T1000 (cell line): ENCODE measurements at regions not wholly inside any gene's neighbourhood (a gene's known extent, or its start where the extent isn't known, plus 50 kb on each side); places are given as distances from the start of the nearest gene placed in this dataset.

Experiments used
- DNase-seq: peaks from one replicate; lab custom pipeline; 2025; ENCODE audit warnings: mixed read lengths; lab: John Stamatoyannopoulos, UW

DNA sequence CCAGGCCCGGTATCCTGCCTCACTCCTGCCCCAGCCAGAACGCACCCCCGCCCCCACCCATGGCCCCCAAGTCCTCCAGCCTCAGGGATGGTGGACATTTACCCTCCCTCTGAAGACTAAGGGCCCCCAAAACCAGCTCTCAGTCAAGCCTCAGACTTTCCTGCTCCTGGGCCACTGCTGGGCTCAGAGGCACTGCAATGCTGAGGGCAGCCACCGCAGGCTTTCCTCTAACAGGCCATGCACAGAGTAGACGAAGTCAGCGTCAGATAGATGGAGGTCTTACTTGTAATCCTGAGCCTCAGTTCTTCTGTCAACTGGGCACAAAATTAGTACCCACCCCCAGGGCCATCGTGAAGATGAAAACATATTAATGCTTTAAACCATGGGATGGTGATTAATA is 92.6 kb downstream of the TTC32 start:
- no peak for DNase-seq

DNA sequence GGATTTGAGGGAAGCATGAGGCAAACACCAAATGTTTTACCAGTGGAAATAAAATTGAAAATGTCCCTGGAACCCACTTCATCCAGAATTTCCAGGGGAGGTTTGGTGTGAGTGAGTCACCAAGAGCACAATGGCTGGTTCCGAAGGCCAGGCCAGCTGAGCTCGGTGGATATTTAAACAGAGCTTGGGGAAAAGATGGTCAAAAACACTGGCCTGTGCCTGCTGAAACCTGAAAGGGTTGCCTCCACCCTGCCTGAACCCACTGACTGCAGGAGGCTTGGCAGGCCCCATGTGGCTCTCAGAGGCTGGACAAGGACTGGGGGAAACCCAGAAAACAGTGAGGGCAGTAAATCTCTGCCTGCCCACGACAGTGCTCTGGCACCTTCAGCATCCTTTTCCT is 93.9 kb downstream of the TTC32 start:
- DNase-seq, result no peak

DNA sequence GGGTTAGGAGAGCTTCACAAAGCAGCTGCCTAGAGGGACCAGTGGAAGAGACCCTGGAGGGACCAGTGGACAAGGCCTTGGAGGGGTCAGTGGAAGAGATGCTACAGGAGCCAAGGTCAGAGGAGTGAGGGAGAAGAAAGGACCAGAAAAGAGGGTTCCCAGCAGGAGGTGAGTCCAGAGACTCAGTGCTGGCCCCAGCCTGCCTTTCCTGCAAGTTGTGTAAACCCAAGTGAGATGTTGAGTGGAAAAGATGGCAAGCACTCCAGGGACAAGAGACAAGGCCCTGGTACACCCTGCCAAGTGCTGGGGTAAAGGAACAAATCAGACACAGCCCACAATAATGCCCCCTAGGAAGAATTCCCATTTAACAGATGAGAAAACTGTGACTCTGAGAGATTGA is 94.4 kb downstream of the TTC32 start:
- no peak for DNase-seq

DNA sequence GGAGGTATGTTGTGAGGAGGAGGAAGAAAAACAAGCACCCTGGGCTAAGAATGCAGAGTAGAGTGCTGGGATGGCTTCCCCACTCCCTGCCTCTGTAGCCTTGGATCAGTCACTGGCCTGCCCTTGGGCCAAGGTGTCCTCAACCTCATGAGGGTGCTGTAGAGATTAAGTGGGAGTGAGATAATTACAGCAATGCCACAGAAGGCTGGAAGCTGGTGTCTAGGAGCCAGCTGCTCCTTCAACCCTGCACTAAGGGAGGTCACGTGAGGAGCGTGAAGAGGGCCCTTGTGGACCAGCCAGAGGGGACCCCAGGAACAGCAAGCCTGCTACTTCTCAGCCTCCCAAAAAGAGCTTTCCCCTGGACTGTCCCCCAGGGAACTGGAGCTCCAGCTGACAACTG is 95.2 kb downstream of the TTC32 start:
- no peak for DNase-seq

DNA sequence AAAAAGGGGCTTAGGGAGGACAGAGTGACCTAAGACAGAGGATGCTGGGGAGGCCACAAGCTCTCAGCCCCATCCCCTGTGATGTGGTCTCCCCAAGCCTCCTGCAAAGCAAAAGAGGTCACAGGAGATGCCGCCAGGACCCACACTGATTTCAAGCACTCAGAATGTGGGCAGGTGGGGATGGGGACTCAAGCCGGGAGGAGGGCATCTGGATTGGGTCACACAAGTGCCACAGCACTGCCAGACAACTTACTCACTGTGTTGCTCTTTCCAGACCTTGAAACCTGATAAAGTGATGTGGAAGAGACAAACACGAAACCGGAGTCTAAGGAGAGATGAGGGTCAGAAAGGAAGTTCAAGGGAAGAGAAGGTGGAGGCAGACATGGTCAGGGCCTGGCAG is 95.7 kb downstream of the TTC32 start:
- DNase-seq, result no peak

DNA sequence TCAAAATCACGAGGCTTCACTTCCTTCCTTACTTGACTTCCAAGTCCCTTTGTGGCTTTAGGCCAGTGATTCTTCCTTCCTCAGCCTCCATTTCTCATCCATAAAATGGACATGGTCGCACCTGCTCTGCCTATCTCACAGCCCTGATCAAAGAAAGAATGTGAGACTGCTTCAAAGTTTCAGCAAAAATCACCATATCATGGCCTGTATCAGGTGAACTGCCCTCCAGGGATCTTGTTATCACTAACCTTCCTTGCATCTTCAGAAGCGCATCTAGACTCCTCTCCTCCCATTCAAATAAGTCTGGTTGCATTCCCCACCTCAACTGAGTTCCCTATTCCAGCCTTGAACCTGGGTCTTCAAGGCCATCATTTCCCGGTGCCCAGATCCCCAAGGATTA is 96.5 kb downstream of the TTC32 start:
- no peak for DNase-seq

DNA sequence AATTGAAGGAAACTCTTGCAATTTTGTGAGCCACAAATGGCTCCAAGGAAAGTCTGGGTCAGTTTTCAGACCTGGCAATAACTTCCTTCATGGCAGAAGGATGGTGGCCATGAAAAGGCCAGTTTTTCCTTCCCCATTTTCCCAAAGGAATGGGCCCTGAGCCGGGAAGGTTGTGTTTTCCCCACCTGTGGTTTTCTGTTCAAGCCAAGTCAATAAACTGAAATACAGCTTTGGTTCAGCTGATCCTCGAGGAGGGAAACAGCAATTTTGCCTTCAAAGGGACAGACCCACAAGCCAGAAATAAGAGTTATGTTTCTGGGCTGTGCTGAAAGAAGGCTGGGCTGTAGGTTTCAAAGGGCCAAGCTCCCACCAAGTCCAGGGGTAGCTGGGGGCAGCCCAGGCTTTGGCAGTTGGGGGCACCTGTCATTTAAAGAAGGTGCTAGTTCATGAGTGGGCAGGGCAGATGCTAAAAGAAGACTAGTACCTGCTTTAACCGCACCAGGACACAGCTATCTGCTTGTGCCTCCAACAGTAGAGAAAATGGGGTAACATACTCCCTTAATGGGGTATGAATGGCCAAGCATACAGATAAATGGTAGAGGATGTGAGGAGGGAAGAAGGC is 97.0 kb downstream of the TTC32 start:
- DNase-seq, result no peak

DNA sequence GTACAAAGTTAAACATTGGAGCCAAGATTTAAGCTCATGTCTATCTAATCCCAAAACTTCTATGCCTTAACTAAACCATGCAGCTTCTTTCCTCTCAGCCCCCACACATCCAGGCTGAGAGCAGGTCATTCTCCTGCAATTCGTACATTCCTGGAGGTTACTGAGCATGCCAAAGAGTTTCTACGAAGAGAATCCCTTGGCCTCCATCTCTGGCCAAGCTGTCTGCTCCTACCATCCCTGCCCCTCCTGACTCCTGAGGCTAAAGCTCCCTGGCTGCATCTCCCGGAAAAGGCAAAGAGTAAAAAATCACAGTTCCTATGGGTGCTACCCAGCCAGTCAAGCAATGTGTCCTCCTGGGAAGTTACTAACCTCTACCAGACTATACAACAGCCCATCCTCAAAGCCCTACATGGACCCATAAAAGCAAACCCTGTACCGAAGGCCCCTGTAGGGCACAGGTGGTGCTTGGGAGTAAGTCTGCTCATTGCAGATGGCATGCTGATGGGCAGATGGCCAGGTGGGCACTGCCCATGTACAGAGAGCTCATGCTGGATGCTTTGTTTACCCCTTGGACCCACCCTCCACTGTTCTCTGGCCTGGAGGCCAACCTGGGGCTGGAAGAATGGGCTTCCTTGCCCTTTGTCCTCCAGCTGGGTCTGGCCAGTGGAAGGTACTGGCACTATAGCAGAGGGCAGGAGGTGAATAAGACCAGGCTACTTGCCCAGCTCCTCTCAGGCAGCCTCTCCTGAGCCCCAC is 99.5 kb downstream of the TTC32 start:
- no peak for DNase-seq

DNA sequence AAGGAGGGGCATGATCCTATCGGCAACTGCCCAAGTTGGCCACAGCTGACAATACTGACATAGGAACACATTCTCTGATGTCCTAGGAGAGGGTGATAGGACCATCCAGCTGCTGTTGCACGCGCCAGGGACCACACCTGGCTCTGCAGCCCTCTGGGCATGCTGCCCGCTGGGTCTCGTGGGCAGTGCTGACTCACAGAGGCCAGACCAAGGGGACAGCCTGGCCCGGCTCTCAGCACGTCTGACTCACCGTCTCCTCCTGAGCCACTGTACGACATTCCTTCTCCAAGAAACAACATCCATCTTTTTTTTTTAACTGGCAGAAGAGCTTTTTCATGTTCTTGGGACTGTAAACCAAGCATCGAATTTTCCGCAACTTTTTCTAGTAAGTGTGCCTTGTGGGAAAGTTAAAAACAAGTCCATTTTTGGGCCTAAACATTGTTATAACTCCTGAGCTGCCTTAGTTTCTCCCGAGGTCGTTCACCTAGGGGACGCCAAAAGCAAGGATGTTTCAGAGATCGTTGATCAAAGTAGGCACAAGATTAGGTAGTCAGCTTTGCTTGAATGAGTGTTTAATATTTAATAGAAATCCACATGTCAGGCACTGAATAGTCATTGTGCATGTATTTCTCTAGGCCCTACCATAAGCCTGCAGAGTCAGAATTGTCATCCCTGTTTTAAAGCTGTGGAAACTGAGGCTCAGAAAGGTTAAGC is 100.3 kb downstream of the TTC32 start:
- DNase-seq, result peak; percentile 90

DNA sequence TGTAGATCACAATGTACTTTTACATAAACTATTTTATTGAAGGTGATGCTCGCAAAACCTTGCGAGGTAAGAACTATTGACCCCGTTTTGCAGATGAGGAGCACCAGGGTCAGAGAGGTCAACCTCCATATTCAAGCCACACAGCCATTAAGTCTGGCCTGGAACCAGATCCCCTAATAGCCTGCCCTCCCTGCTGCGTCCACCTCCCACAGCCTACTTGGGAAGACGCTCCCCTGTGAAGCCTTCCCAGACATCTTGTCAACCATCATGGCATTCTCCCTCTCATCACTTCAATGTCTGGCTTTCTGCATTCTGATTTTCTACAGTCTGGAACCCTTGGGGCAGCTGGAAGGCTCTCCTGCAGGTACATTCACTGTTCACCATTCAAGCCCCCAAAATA is 101.0 kb downstream of the TTC32 start:
- DNase-seq, result no peak

DNA sequence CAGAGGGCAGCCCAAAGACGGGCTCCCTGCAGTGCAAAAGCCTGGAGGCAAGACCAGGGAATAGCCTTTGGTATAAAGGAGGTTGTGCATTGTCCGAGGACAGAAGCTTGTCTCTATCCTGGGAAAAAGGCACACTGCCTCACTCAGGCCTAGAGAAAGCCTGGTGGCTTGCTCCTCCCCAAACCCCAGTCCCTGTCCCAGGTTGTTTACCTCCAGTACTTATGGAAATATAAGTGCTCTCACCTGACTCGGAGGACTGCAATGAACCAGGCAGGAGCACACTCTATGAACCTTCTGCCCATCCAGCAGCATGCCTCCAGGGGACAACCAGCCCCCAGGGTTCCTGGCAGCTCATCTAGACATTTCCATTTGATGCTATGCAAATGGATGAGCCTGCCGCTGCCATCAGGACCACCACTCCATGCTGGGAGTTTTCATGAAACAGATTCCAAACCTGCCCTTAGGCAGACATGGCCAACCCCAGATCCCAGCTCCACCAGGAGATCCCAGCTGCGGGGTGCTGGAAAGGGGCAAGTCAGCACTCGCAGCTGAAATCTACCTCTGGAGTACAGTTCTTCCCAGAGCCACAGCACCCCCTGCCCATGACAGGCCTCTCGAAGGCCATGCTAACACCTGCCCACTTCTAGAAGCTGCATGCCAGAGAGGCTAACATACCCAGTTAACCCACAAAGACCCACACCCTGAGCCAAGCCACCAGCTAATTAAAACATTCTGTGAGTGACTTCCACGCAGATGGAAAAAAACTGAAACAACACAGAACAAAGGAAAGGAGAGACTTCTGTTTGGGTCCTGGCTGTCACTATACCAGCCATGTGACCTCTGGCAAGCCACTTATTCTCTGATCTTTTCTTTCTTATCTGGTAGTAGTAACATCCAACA is 101.7 kb downstream of the TTC32 start:
- no peak for DNase-seq

DNA sequence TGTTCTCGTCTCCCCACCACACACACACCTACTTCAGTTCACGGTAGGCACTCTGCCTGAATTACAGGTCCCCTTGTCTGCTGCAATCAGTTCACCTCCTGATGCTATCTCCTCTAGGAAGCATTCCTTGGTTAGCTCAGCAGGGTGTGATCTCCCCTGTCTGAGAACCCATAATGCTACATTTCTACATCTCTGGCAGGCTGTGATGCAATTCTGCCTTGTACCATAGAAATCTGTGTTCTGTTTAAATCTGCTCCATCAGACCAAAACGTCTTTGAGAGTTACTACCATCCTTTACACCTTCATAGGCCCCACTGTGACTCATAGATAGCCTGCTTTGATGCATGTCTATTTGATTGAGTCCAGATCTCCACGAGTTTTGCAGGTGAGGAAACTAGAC is 103.9 kb downstream of the TTC32 start:
- no peak for DNase-seq

DNA sequence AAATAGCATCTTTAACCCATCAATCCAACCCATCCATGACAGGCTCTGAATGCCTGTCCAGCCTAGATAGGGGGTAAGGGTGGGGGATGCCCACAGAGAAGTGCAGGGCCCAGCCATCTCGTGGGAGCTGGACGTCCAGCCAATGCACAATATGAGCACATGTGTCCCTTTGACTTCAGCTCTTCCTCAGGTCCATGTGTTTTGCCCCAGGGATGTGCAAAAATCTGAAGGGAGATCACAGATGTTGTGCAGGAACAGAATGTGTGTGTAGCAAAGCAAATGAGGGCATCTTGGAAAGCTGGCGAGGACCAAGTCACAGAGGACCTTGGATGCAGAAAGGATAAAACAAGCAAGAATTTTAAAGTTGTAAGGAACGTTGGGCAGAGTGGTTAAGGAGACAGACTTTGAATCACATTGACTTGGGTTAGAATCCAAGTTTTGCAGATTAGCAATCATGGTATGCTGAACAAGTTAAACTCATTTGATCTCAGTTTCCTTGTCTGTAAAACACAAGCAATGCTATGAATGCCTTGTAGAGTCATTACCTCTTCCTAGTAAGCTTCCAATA is 104.5 kb downstream of the TTC32 start:
- DNase-seq, result no peak

DNA sequence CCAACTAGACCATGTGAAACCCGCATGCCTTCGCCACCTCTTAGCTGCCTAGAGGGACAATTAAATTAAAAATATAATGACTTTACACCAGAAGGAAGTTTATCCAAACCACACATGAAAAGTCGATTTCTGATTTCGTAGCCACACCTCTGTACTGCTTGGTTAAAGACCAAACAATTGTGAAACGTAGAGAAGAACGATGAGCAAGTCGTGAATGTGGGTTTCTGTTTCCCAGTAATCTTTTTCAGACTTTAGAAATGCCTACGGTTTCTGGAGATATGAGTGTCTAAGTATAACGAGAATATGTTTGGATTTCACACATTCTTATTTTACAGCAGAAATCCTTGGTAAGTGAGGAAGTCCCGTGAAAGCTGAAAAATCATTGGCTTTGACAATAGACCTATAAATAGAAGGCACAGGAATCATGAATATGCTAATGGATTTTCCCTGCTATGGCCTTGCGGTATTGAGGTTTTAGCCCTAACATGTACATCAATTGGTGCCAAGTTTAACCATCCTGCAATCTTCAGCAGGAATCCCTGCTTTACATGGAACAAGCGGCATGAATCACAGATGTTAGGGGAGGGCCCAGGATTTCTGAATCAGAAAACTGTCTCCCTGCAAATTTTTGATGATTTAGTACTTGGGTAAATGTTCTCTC is 105.6 kb downstream of the TTC32 start:
- DNase-seq, result no peak

DNA sequence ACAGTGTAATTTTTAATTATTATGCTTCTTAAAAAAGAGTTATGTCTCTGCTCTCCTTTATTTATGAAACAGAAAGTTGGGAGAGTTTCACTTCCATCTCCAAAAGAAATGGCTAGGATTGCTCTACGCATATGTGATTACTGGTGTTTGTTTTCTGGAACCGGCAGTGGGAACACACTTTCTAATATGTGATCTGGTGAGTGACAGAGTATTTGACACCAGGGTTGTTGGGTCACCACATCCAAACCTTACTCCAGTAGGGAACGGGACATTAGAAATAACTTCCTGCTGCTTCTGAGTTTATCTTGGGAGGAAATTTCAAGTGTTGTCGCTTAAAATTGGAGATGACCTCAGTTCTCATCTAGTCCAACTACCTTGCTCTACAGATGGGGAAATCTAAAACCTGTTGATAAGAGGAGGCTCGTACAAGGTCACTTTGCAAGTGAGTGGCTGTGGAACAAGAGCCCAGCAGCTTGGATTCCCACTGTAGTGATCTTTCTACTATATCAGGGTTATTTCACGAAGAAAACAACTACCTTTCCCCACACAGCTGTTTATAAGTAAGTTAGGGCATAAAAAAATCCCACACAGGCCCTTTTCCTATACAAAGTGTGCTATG is 108.5 kb downstream of the TTC32 start:
- no peak for DNase-seq

DNA sequence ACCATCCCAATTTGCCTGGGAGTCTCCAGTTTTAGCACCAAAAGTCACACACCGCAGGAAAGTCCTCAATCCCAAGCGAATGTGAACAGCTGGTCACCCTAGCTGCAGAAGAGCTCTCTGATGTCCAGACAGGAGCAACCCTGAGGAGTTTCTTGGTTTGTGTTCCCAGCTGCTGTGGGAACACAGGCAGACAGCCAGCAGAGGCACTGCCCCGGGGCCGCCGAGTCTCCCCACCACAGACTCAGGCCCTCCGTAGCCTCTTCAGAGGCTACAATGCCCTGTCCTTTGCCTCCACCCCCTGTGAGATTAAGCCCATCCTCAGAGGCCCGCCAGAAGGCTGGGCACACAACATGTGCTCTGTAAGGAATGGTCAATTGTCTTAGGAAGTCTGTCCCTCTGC is 111.5 kb downstream of the TTC32 start:
- DNase-seq, result no peak

DNA sequence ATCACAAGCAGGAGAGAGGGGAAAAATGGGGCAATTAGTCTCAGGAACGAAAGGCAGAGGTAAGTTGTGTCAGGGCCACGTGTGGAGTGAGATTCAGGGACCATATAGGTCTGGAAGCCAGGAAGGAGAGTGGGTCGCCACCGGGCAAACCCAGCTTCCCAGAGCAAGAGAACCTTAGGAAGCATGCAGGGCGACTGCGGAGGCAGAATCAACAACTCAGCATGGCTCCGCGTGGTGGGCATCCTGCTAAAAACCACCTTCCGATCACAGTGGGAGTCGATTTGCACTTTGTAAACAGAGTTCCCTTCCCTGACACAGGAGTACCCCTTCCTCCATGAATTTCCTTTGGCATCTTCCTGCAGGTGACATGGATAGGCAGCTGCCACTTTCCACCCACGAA is 114.6 kb downstream of the TTC32 start:
- no peak for DNase-seq

DNA sequence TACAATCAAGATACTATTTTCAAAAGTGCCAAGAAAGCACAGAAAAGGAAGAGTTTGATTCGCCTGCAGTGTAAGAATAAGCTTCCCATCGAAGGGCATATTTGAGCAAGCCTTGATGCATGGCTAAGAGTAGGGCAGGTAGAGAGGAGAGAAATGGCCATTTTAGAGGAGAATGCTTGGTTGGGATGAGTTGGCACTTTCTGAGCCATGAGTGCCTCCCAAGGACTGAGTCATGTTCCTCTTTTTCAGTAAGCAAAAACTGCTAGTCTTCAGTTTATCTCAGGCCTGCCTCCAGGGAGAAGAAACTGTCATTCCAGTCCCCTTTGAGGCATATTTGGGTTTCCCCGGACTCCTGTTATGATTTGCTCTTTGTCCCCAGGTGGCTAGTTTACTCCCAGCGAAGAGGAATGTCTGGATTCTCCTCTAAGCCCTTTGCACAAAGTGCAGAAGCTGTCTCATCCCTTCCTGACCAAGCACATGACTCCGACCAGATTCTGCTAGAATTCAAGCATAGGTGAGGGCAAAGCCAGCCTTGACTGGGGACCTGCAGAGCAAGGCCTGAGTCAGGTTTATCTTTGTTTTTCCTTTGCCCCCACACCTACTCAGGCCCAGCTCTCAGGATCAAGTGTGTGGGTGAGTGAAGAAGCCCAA is 115.2 kb downstream of the TTC32 start:
- DNase-seq, result peak; percentile 29

DNA sequence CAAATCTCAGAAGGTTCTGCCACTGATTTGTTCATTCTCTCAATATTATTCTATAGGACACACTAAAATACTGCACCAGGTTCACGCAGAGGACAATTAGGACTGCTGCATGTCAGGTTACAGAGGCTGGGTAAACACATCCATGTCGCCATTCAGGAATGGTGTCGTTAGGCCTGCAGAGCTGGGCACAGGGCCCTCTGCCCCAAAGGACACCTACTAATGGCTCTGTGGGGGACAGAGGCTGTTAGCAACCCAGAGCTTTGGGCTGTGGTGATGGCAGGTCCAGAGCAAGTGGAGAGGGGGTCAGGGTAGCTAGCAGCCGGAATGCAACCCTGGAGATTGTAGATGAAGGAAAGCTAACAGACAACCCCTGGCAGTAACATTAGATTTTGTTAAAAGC is 115.9 kb downstream of the TTC32 start:
- DNase-seq, result no peak

DNA sequence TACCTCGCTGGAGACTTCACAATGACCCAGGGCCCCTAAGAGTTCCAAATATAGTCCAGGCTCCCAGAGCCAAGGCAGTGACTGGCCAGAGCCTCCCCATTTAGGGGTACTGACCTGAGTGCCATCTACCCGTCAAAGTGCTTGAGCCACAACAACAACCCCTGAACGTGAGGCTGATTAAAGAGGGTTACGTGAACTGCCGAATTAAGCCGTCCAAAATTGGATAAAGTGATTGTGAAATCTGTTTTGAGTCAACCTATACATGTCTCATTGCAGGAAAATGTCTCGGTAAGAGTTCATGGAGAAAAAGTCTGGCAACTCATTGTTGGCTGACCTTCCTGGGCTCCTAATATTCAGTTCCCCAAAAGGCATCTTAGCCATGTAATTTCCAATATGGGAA is 116.3 kb downstream of the TTC32 start:
- no peak for DNase-seq
